Testis (tissue), 2 donors: ENCODE measurements at regions not wholly inside any gene's neighbourhood (a gene's known extent, or its start where the extent isn't known, plus 50 kb on each side); places are given as distances from the start of the nearest gene placed in this dataset.

Experiments used
- DNase-seq: peaks from one replicate; pipeline ENCODE4 v3.0.0-alpha.2; 2019
- H3K27ac ChIP-seq, 2 donors: fragments of 200-600 bp; sonication (generic); one replicate each; pipeline ENCODE4 v1.5.1; 2019
- H3K27me3 ChIP-seq: fragments of 200-600 bp; sonication (generic); one replicate; pipeline ENCODE4 v1.5.1; 2019
- H3K36me3 ChIP-seq: fragments of 200-600 bp; sonication (generic); one replicate; pipeline ENCODE4 v1.5.1; 2017; ENCODE audit warnings: low read depth; ENCODE audit errors: missing control alignments
- H3K4me1 ChIP-seq: fragments of 200-600 bp; sonication (generic); one replicate; pipeline ENCODE4 v1.5.1; 2019
- H3K4me3 ChIP-seq, 2 donors: fragments of 200-600 bp; sonication (generic); one replicate each; pipeline ENCODE4 v1.5.1; 2017 to 2019
- H3K9me3 ChIP-seq: fragments of 200-600 bp; sonication (generic); one replicate; pipeline ENCODE4 v1.5.1; 2017
- POLR2A ChIP-seq: fragments of 450-650 bp; IDR thresholded peaks from one replicate; pipeline ENCODE4 v1.6.1; 2017; ENCODE audit warnings: antibody characterized with exemption, mild to moderate bottlenecking, moderate library complexity
- WGBS, 2 donors: methylation state at CpG; one replicate each; pipeline ENCODE4 v1.1.5; 2018; 5-methylcytosine and 5-hydroxymethylcytosine counted together
- intact Hi-C: fragments of 100-400 bp; cut with DNase I; formaldehyde crosslinking; loops from one replicate; pipeline ENCODE4 v1.15.1; 2023; ENCODE audit warnings: low total_unique reads
- TF ChIP-seq, protein P1 (sequence below), 3 experiments: fragments of 450-650 bp in 2 of 3; fragments of 200-600 bp in 1 of 3; sonication (generic) in 1 of 3; IDR thresholded peaks; one replicate each; pipeline ENCODE4 v1.5.1; 2016 to 2019; ENCODE audit warnings: antibody characterized with exemption in 3 of 3, mild to moderate bottlenecking in 2 of 3, moderate library complexity in 1 of 3

DNA sequence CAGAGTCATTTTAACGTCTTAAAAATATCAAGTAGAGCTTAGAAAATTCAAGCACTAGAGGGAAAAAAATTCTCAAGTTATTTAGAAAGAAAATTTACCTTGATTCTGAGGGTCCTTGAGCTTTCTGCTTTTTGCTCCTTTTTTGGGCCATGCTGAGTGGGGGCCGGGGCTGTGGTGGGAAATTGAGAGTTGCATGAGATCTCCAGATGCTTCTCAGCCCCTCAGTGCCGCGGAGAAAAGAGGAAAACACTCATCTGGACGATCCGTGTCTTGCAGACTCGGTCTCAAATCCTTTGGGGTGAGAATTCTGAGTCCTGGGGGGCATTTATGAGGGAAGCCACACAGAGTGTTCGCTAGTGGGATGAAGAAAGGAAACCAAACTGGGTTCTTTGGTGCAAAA, 700.8 kb downstream of the TBC1D22A start:
- intact Hi-C loops = no loop called here
- no peak for DNase-seq
- Histone ChIP-seq H3K4me1 (no peaks in the 10 kb centered on the region), H3K4me3 (no peak overlapping the region), H3K27me3 (no peaks in the 10 kb centered on the region), H3K9me3 (no peaks in the 10 kb centered on the region), H3K27ac (no peak overlapping the region), H3K36me3 (no peaks in the 10 kb centered on the region)
- TF ChIP-seq, protein P1, sequence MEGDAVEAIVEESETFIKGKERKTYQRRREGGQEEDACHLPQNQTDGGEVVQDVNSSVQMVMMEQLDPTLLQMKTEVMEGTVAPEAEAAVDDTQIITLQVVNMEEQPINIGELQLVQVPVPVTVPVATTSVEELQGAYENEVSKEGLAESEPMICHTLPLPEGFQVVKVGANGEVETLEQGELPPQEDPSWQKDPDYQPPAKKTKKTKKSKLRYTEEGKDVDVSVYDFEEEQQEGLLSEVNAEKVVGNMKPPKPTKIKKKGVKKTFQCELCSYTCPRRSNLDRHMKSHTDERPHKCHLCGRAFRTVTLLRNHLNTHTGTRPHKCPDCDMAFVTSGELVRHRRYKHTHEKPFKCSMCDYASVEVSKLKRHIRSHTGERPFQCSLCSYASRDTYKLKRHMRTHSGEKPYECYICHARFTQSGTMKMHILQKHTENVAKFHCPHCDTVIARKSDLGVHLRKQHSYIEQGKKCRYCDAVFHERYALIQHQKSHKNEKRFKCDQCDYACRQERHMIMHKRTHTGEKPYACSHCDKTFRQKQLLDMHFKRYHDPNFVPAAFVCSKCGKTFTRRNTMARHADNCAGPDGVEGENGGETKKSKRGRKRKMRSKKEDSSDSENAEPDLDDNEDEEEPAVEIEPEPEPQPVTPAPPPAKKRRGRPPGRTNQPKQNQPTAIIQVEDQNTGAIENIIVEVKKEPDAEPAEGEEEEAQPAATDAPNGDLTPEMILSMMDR (IDR thresholded peaks at IDR 0.05) = no peak
- TF ChIP-seq POLR2A = no peak
- WGBS, 2 donors = 84 to 92% methylated on average over 8 of the region's 8 CpGs

DNA sequence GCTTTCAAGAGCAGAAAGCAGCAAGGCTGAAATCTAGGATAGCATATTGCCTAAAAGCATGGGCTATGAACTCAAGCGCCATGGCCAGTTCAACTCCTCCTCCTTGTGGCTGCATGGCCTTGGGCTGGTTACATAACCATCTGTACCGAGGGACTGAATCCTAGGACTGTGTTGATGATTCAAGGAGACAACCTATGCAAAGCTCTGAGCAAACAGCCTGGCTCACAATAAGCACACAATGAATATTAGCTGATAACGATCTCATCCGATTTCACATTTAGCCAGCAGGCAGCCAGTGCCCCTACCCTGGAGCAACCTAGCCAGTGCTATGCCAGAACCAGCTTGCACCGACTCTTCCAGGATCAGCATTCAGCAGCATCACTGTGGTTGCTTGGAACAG, 698.4 kb downstream of the TBC1D22A start:
- DNase-seq = no peak
- no peak overlapping the region for H3K4me3 ChIP-seq
- no peaks in the 10 kb centered on the region for H3K36me3 ChIP-seq
- H3K27me3 ChIP-seq = no peaks in the 10 kb centered on the region
- H3K4me1 ChIP-seq = no peaks in the 10 kb centered on the region
- TF ChIP-seq, protein P1 (IDR thresholded peaks at IDR 0.05) = no peak
- no peak for TF ChIP-seq POLR2A
- H3K9me3 ChIP-seq = no peaks in the 10 kb centered on the region
- intact Hi-C loops = no loop called here
- H3K27ac ChIP-seq = no peak overlapping the region
- 62 to 75% methylated on average over 4 to 5 of the region's 5 CpGs for WGBS, 2 donors

DNA sequence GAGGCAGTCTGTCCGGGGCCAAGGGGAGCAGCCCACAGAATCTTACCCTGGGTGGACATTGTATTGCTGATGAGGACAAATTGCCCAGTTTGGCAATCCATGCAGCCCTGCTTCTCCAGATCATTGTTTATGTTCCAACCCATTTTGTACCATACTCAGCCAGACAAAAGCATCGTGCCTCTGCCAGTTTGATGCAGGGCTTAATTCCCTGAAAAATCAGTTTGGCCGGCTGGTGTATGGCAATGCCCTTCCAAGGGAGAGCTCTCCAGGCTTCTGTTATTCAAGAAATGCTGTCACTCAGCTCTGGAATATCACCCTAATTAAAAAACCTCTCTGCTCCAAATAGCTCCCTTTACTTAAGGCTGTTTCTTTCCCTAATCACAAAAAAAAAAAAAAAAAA, 697.7 kb downstream of the TBC1D22A start:
- no peaks in the 10 kb centered on the region for H3K9me3 ChIP-seq
- no peaks in the 10 kb centered on the region for H3K27me3 ChIP-seq
- no peak for TF ChIP-seq POLR2A
- TF ChIP-seq, protein P1 (IDR thresholded peaks at IDR 0.05) = no peak
- no peak overlapping the region for H3K4me3 ChIP-seq
- 84 to 87% methylated on average over 3 of the region's 3 CpGs for WGBS, 2 donors
- H3K4me1 ChIP-seq = no peaks in the 10 kb centered on the region
- H3K36me3 ChIP-seq = no peaks in the 10 kb centered on the region
- H3K27ac ChIP-seq = no peak overlapping the region
- DNase-seq = no peak
- intact Hi-C loops = no loop called here

DNA sequence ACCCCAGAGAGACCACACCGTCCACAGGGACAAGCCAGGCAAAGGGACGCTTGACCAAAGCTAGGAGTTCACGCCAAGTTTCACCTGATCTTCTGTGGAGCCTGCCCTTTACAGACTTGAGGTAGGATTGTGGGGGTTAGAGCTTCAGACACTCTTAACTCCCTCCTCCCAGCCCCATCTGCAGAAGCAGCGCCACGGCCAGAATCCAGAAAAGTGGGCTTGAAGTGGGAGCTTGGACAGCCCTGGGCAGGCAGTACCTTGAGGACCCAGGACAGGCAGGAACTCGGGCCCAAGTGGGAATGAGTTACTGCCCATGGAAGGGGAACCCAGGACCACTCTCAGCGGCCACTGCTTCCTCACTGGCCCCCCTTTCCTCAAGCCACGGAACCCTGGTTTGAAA, 695.9 kb downstream of the TBC1D22A start:
- no peaks in the 10 kb centered on the region for H3K36me3 ChIP-seq
- no peak overlapping the region for H3K4me3 ChIP-seq
- intact Hi-C loops = no loop called here
- no peak for DNase-seq
- H3K27me3 ChIP-seq = no peaks in the 10 kb centered on the region
- no peak overlapping the region for H3K27ac ChIP-seq
- H3K9me3 ChIP-seq = no peaks in the 10 kb centered on the region
- no peaks in the 10 kb centered on the region for H3K4me1 ChIP-seq
- TF ChIP-seq, protein P1 (IDR thresholded peaks at IDR 0.05) = no peak
- TF ChIP-seq POLR2A = no peak
- 93 to 94% methylated on average over 6 to 8 of the region's 8 CpGs for WGBS, 2 donors

DNA sequence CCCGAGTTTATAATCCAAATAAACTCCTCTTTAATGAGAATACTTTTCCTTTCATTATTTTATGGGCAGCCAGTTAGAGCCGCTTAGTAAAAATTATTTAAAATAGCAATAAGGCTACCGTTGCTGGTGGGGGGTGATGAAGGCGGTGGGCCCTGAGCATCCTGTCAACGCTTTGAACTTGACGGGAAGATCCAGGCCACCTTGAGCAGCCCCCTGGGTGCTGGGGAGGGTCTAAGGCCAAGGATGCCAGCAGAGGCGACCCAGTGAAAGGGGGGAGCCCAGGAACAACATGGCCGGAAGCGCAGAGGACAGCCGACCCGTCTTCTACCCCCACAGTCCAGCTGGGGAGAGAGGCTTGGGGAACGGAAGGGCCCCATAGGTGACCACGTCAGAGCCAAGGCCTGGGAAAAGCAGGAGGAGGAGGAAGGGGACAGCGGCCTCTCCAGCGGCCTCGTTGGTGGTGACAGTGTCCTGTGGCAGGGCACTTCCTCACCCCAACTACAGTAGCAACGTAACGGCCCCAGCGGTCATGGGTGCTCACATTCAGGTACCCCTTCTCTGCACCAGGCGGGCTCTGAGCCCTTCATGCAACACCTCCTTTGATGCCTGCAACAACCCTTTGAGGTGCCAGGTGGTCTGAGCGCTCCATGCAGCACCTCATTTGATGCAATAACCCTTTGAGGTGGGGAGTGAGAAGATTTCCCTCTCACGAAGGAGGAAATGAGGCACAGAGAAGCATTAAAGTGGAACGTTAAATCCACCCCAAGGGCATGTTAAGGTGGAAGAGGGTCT, 695.3 kb downstream of the TBC1D22A start:
- WGBS, 2 donors = 86 to 89% methylated on average over 22 to 23 of the region's 23 CpGs
- TF ChIP-seq POLR2A = no peak
- TF ChIP-seq, protein P1 (IDR thresholded peaks at IDR 0.05) = no peak
- Histone ChIP-seq H3K4me1 (no peaks in the 10 kb centered on the region), H3K4me3 (no peak overlapping the region), H3K9me3 (no peaks in the 10 kb centered on the region), H3K27ac (no peak overlapping the region), H3K36me3 (no peaks in the 10 kb centered on the region), H3K27me3 (no peaks in the 10 kb centered on the region)
- no peak for DNase-seq
- intact Hi-C loops = no loop called here
